Panc1 (cell line): ENCODE measurements at regions not wholly inside any gene's neighbourhood (a gene's known extent, or its start where the extent isn't known, plus 50 kb on each side); places are given as distances from the start of the nearest gene placed in this dataset.

ENCODE experiments used
- ATAC-seq: fragments of 200-7000 bp; cut with Tn5 transposase; 2 replicates; pipeline ENCODE4 v1.9.1; 2020; ENCODE audit warnings: mild to moderate bottlenecking, moderate library complexity
- BruUV-seq: library from RNA; stranded (reverse); fragments of 400-500 nt; replicated peaks from 2 replicates; lab custom pipeline; 2021; lab: Mats Ljungman, UMichigan
- CTCF ChIA-PET: fragments of 300-600 bp; sonication (Branson Sonifier 250); formaldehyde crosslinking; loops from one replicate; lab custom pipeline; 2022; ENCODE audit warnings: antibody characterized with exemption; lab: Charles Lee
- POLR2A ChIA-PET: fragments of 300-600 bp; sonication (Branson Sonifier 250); formaldehyde crosslinking; loops from one replicate; lab custom pipeline; 2022; ENCODE audit warnings: antibody characterized with exemption; lab: Charles Lee
- DNase-seq: peaks from one replicate; pipeline ENCODE4 v3.0.0-alpha.2; 2010; ENCODE audit warnings: low read depth, low spot score
- H3K27ac ChIP-seq: 2 replicates; pipeline ENCODE4 v1.5.1; 2011; ENCODE audit warnings: mild to moderate bottlenecking, low read length, inconsistent platforms
- H3K27me3 ChIP-seq: fragments of 200-500 bp; sonication (Bioruptor generic); 2 replicates; pipeline ENCODE4 v1.6.0; 2014; ENCODE audit warnings: low read length, inconsistent platforms; ENCODE audit not compliant: control insufficient read depth, insufficient read depth
- H3K36me3 ChIP-seq: fragments of 200-500 bp; sonication (Bioruptor generic); 2 replicates; pipeline ENCODE4 v1.5.1; 2014; ENCODE audit warnings: inconsistent platforms, mild to moderate bottlenecking, low read length, moderate library complexity; ENCODE audit not compliant: control insufficient read depth, insufficient read depth
- H3K4me1 ChIP-seq: 2 replicates; pipeline ENCODE4 v1.5.1; 2011; ENCODE audit warnings: inconsistent platforms, mild to moderate bottlenecking, low read length, moderate library complexity; ENCODE audit not compliant: control insufficient read depth, insufficient read depth
- H3K4me3 ChIP-seq, 2 experiments: 2 replicates each; pipeline ENCODE4 v1.5.1; 2011 to 2012; ENCODE audit warnings: low read depth in 2 of 2, low read length in 2 of 2, mild to moderate bottlenecking in 2 of 2, inconsistent platforms in 1 of 2, moderate library complexity in 1 of 2
- H3K9me3 ChIP-seq: fragments of 200-500 bp; sonication (Bioruptor generic); 2 replicates; pipeline ENCODE4 v1.5.1; 2014; ENCODE audit warnings: low read depth, mild to moderate bottlenecking, inconsistent platforms, low read length, moderate library complexity; ENCODE audit not compliant: control insufficient read depth, insufficient read depth
- POLR2AphosphoS5 ChIP-seq: IDR thresholded peaks from 2 replicates; pipeline ENCODE4 v1.6.1; 2012; ENCODE audit warnings: mild to moderate bottlenecking, low read depth, low read length, moderate library complexity
- SIN3A ChIP-seq: IDR thresholded peaks from 2 replicates; pipeline ENCODE4 v1.6.1; 2012; ENCODE audit warnings: low read depth, mild to moderate bottlenecking, low read length, moderate library complexity, borderline replicate concordance; ENCODE audit not compliant: insufficient read depth
- TCF7L2 ChIP-seq: IDR thresholded peaks from 2 replicates; pipeline ENCODE4 v1.6.1; 2011; ENCODE audit warnings: mild to moderate bottlenecking, low read depth, low read length, inconsistent platforms
- in situ Hi-C: cut with HindIII; loops from 2 replicates; pipeline ENCODE4 v1.10.0; 2016; ENCODE audit warnings: low sequenced_read_pairs, low pct_unique_long_range_greater_than_20kb
- intact Hi-C: fragments of 100-400 bp; cut with micrococcal nuclease; formaldehyde crosslinking; loops from one replicate; pipeline ENCODE4 v1.10.0; 2022; ENCODE audit not compliant: unreplicated experiment
- TF ChIP-seq, protein P1 (sequence below), 2 experiments: IDR thresholded peaks; 2 replicates each; pipeline ENCODE4 v1.6.1; 2011 to 2012; ENCODE audit warnings: low read depth in 2 of 2, control low read depth in 1 of 2, low read length in 1 of 2, mild to moderate bottlenecking in 1 of 2, moderate library complexity in 1 of 2; ENCODE audit not compliant: insufficient read depth in 1 of 2
- TF ChIP-seq, protein P2 (sequence below): fragments of 450-650 bp; IDR thresholded peaks from 2 replicates; pipeline ENCODE4 v1.5.1; 2017; ENCODE audit warnings: mild to moderate bottlenecking

- no peak for TF ChIP-seq TCF7L2
- TF ChIP-seq, protein P1, sequence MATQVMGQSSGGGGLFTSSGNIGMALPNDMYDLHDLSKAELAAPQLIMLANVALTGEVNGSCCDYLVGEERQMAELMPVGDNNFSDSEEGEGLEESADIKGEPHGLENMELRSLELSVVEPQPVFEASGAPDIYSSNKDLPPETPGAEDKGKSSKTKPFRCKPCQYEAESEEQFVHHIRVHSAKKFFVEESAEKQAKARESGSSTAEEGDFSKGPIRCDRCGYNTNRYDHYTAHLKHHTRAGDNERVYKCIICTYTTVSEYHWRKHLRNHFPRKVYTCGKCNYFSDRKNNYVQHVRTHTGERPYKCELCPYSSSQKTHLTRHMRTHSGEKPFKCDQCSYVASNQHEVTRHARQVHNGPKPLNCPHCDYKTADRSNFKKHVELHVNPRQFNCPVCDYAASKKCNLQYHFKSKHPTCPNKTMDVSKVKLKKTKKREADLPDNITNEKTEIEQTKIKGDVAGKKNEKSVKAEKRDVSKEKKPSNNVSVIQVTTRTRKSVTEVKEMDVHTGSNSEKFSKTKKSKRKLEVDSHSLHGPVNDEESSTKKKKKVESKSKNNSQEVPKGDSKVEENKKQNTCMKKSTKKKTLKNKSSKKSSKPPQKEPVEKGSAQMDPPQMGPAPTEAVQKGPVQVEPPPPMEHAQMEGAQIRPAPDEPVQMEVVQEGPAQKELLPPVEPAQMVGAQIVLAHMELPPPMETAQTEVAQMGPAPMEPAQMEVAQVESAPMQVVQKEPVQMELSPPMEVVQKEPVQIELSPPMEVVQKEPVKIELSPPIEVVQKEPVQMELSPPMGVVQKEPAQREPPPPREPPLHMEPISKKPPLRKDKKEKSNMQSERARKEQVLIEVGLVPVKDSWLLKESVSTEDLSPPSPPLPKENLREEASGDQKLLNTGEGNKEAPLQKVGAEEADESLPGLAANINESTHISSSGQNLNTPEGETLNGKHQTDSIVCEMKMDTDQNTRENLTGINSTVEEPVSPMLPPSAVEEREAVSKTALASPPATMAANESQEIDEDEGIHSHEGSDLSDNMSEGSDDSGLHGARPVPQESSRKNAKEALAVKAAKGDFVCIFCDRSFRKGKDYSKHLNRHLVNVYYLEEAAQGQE (IDR thresholded peaks at IDR 0.05; ENCODE audit: insufficient read depth in 1 of 2, low read depth in 2 of 2, low read length in 1 of 2), result no peak
- no peak for TF ChIP-seq POLR2AphosphoS5
- TF ChIP-seq SIN3A, result no peak
- TF ChIP-seq, protein P2, sequence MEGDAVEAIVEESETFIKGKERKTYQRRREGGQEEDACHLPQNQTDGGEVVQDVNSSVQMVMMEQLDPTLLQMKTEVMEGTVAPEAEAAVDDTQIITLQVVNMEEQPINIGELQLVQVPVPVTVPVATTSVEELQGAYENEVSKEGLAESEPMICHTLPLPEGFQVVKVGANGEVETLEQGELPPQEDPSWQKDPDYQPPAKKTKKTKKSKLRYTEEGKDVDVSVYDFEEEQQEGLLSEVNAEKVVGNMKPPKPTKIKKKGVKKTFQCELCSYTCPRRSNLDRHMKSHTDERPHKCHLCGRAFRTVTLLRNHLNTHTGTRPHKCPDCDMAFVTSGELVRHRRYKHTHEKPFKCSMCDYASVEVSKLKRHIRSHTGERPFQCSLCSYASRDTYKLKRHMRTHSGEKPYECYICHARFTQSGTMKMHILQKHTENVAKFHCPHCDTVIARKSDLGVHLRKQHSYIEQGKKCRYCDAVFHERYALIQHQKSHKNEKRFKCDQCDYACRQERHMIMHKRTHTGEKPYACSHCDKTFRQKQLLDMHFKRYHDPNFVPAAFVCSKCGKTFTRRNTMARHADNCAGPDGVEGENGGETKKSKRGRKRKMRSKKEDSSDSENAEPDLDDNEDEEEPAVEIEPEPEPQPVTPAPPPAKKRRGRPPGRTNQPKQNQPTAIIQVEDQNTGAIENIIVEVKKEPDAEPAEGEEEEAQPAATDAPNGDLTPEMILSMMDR, result no peak
- in situ Hi-C loops (no loop called here), intact Hi-C loops (no loop called here)
- Histone ChIP-seq H3K9me3 (no peaks in the 10 kb centered on the region), H3K4me1 (no peaks in the 10 kb centered on the region), H3K4me3 (no peak overlapping the region), H3K27me3 (no peaks in the 10 kb centered on the region), H3K27ac (no peak overlapping the region), H3K36me3 (no peaks in the 10 kb centered on the region)
- ATAC-seq (no peak), DNase-seq (no peak)
- no TSS peak for BruUV-seq
- CTCF ChIA-PET, result no interaction called here
- POLR2A ChIA-PET, result no interaction called here
Measured at GRCh38 chr1:55380355-55380970, 165.3 kb upstream of the USP24 start.

- H3K4me1 ChIP-seq, result no peaks in the 10 kb centered on the region
- H3K4me3 ChIP-seq, result no peak overlapping the region
- no peak overlapping the region for H3K27ac ChIP-seq
- ChIA-PET CTCF (no interaction called here), POLR2A (no interaction called here)
- no peaks in the 10 kb centered on the region for H3K36me3 ChIP-seq
- in situ Hi-C loops (no loop called here), intact Hi-C loops (no loop called here)
- no TSS peak for BruUV-seq
- H3K27me3 ChIP-seq, result no peaks in the 10 kb centered on the region
- no peaks in the 10 kb centered on the region for H3K9me3 ChIP-seq
- ATAC-seq (peak; percentile 25; the same call in 1 of the 2 replicates), DNase-seq (peak; percentile 17)
- no peak for TF ChIP-seq POLR2AphosphoS5
- TF ChIP-seq, protein P2, result peak; percentile 71
Measured at GRCh38 chr1:55378582-55378981, 163.4 kb upstream of the USP24 start.
